Inferior parietal cortex (tissue), 1 donor: ENCODE measurements at regions not wholly inside any gene's neighbourhood (a gene's known extent, or its start where the extent isn't known, plus 50 kb on each side); places are given as distances from the start of the nearest gene placed in this dataset.
"Not testable (repeated sequence)": the region's sequence is repeated elsewhere in the genome, so short reads cannot be mapped to it uniquely, and the experiment has no call there.

Experiments used
- DNase-seq: peaks from one replicate; pipeline ENCODE4 v3.0.0-alpha.2; 2016; ENCODE audit errors: extremely low spot score

- no peak for DNase-seq
These were observed 293.8 kb downstream of the NOVA1 start for GRCh38 chr14:26304056-26304455.

GRCh38 chr14:26293909-26294308 lies 303.9 kb downstream of the NOVA1 start:
- DNase-seq: no peak

GRCh38 chr14:26289891-26290486 lies 307.8 kb downstream of the NOVA1 start:
- DNase-seq: no peak

GRCh38 chr14:26286913-26287205 lies 311.0 kb downstream of the NOVA1 start:
- no peak for DNase-seq

GRCh38 chr14:26286081-26286912 lies 311.5 kb downstream of the NOVA1 start:
- no peak for DNase-seq

- DNase-seq: no peak
These were observed 315.3 kb downstream of the NOVA1 start for GRCh38 chr14:26282578-26282977.

GRCh38 chr14:26282011-26282410 lies 315.8 kb downstream of the NOVA1 start:
- DNase-seq: not testable (repeated sequence)

GRCh38 chr14:26281280-26281998 lies 316.4 kb downstream of the NOVA1 start:
- no peak for DNase-seq

- no peak for DNase-seq
These were observed 321.1 kb downstream of the NOVA1 start for GRCh38 chr14:26276757-26277156.

- no peak for DNase-seq
These were observed 332.6 kb downstream of the NOVA1 start for GRCh38 chr14:26265170-26265685.

GRCh38 chr14:26261368-26262122 lies 336.3 kb downstream of the NOVA1 start:
- no peak for DNase-seq

GRCh38 chr14:26255213-26255612 lies 342.6 kb downstream of the NOVA1 start:
- DNase-seq: no peak

- DNase-seq: no peak
These were observed 345.7 kb downstream of the NOVA1 start for GRCh38 chr14:26252176-26252575.

- DNase-seq: no peak
These were observed 364.7 kb downstream of the NOVA1 start for GRCh38 chr14:26233118-26233517.

- DNase-seq: no peak
These were observed 379.0 kb downstream of the NOVA1 start for GRCh38 chr14:26218861-26219260.

- DNase-seq: no peak
These were observed 380.1 kb downstream of the NOVA1 start for GRCh38 chr14:26217778-26218177.

- DNase-seq: no peak
These were observed 381.0 kb downstream of the NOVA1 start for GRCh38 chr14:26216786-26217185.

- DNase-seq: no peak
These were observed 383.8 kb downstream of the NOVA1 start for GRCh38 chr14:26213846-26214575.

- no peak for DNase-seq
These were observed 388.1 kb downstream of the NOVA1 start for GRCh38 chr14:26209699-26210098.

GRCh38 chr14:26206640-26207039 lies 391.2 kb downstream of the NOVA1 start:
- DNase-seq: no peak
